ENCODE measurements at regions not wholly inside any gene's neighbourhood (a gene's known extent, or its start where the extent isn't known, plus 50 kb on each side); places are given as distances from the start of the nearest gene placed in this dataset.

DNA sequence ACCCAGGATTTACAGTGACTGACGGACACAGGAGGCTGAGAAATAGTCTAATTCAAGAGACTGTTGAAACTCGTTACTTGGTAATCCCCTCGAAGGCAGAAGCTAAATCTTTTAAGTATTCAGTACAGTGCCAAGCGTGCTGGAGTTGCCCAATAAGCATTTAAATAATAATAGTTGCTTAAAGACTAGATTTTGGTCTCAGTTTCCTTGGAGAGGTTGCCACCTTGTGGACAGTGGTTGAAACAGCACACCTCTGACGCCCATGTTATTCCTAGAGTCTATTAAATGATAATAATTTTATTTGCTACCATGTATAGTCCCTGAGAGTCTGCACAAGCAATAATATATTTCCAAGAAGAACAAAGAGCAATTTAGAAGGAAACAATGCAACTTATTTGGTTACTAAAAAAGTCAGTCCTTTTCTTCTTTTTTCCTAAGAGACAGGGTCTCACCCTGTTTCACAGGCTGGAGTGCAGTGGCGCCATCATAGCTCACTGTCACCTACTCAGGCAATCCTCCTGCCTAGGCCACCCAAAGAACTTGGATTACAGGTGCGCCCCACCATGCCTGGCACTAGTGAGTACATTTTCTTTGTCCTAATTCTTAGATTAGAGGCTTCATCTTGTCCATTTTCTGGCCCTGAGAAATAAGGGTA lies 138.0 kb upstream of the NUDT7 start:
- Histone ChIP-seq H3K9me3 (ENCODE audit: control insufficient read depth in 2 of 2, insufficient read depth in 1 of 2, low read length in 1 of 2) (no peaks in the 10 kb centered on the region), H3K4me3 (ENCODE audit: low read length in 2 of 2) (no peak overlapping the region), H3K36me3 (ENCODE audit: control insufficient read depth in 2 of 2, insufficient read depth in 2 of 2, low read length in 1 of 2) (no peaks in the 10 kb centered on the region), H3K4me1 (ENCODE audit: control insufficient read depth in 2 of 2, insufficient read depth in 2 of 2, low read length in 2 of 2) (no peaks in the 10 kb centered on the region), H3K27me3 (ENCODE audit: control insufficient read depth in 2 of 2, insufficient read depth in 1 of 2, low read length in 1 of 2) (no peaks in the 10 kb centered on the region), H3K27ac (ENCODE audit: low read depth in 1 of 2, low read length in 1 of 2) (no peak overlapping the region)
- whole genome bisulfite sequencing: 49% methylated on average over 7 of the region's 7 CpGs
- DNase-seq (ENCODE audit: low read depth in 6 of 9, low spot score in 9 of 9): peak in 8 of 9 donors; percentile 4 to 42 (median 16)

DNA sequence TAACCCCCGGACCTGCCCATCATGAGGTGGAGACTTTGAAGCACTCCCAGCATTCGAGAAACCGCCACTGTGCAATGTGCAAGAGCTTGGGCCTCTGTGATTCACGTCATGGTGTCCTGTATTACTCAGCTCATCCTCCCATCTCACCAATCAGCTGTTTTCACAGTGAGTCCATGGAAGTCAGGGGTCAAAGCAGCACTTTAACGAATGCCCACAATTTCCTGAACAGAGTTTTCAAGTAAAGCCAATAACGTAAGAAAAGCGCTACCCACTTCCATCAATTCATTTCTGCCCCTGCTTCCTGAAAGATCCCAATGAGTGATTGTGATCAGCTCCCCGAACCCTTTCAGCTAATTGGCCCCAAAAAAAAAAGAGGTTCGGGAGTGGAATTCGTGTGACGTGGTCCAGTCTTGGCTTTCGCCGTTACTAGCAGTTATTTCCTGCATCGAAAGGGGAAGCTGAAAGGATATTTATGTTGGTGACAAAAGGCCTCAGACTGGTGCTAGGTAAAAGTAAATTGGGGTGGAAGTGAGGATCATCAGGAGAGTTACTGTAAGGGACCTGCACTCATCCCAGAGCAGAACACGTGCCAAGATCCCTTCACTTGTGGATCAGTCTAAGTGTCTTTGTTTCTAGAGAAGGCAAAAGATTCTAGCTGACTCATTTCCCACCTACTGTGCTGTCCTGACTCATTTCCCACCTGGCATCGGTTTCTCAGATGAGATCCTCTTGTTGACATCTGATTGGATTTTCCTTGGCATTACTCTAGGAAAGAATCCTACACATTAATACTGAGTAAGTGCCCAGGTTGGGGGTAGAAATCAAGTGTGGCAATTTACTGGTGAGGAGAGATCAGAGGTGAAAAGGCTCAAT lies 136.7 kb upstream of the NUDT7 start:
- H3K4me1 ChIP-seq (ENCODE audit: control insufficient read depth in 2 of 2, insufficient read depth in 2 of 2, low read length in 2 of 2): no peaks in the 10 kb centered on the region
- DNase-seq (ENCODE audit: low read depth in 6 of 9, low spot score in 9 of 9): no peak
- H3K4me3 ChIP-seq (ENCODE audit: low read length in 2 of 2): no peak overlapping the region
- no peaks in the 10 kb centered on the region for H3K36me3 ChIP-seq (ENCODE audit: control insufficient read depth in 2 of 2, insufficient read depth in 2 of 2, low read length in 1 of 2)
- H3K27ac ChIP-seq (ENCODE audit: low read depth in 1 of 2, low read length in 1 of 2): no peak overlapping the region
- H3K27me3 ChIP-seq (ENCODE audit: control insufficient read depth in 2 of 2, insufficient read depth in 1 of 2, low read length in 1 of 2): no peaks in the 10 kb centered on the region
- WGBS: 36% methylated on average over 16 of the region's 16 CpGs
- no peaks in the 10 kb centered on the region for H3K9me3 ChIP-seq (ENCODE audit: control insufficient read depth in 2 of 2, insufficient read depth in 1 of 2, low read length in 1 of 2)

DNA sequence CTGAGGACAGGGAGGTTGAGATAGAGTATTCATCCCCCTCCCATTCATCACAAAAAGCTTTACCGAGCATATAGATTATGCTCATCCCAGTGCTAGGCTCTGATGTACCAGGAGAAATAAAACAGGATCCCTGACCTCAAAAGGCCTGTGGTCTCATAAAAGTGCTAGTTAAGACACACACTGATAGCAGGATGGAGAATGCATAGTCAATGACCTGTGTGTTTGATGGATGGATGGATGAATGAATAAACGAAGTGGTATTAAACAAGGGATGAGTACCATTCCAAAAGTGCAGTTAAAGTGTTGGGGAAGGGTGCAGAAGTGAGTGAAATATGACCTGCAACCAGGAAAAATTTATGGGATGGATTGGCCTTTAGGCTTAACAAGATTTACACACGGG lies 133.9 kb upstream of the NUDT7 start:
- 79% methylated on average over 3 of the region's 3 CpGs for WGBS
- H3K9me3 ChIP-seq (ENCODE audit: control insufficient read depth in 2 of 2, insufficient read depth in 1 of 2, low read length in 1 of 2): no peaks in the 10 kb centered on the region
- no peaks in the 10 kb centered on the region for H3K4me1 ChIP-seq (ENCODE audit: control insufficient read depth in 2 of 2, insufficient read depth in 2 of 2, low read length in 2 of 2)
- no peaks in the 10 kb centered on the region for H3K36me3 ChIP-seq (ENCODE audit: control insufficient read depth in 2 of 2, insufficient read depth in 2 of 2, low read length in 1 of 2)
- no peak overlapping the region for H3K4me3 ChIP-seq (ENCODE audit: low read length in 2 of 2)
- DNase-seq (ENCODE audit: low read depth in 6 of 9, low spot score in 9 of 9): no peak
- no peaks in the 10 kb centered on the region for H3K27me3 ChIP-seq (ENCODE audit: control insufficient read depth in 2 of 2, insufficient read depth in 1 of 2, low read length in 1 of 2)
- H3K27ac ChIP-seq (ENCODE audit: low read depth in 1 of 2, low read length in 1 of 2): no peak overlapping the region

DNA sequence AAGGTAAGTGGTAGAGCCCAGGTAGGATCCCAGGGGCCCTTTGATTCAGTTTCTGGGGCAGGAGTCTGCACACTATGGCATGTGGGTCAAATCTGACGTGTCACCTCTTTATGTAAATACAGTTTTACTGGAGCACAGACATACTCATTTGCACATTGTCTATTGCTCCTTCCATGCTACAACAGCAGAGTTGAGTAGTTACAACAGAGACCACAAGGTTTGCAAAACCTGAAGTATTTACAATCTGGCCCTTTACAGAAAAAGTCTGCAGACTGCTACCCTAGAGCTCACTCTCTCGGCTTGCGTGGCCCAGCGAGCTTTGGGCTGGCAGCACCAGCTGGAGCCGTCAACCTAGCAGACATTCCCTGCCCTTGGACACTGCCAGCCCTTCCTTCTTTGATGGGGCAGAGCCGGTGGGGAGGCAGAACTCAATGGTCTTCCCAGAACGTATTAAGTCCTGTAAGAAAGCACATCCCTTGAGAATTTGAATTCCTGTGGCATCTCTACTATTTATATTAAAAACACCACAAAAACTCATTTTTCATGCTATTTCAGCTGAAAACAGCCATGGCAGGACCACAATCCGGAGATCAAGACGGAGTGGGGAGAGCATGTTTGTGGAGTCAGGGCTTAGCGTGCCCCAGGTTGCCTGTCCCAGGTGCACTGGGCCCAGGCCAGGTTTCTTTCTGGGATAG lies 133.1 kb upstream of the NUDT7 start:
- Histone ChIP-seq H3K4me3 (ENCODE audit: low read length in 2 of 2) (no peak overlapping the region), H3K27me3 (ENCODE audit: control insufficient read depth in 2 of 2, insufficient read depth in 1 of 2, low read length in 1 of 2) (no peaks in the 10 kb centered on the region), H3K36me3 (ENCODE audit: control insufficient read depth in 2 of 2, insufficient read depth in 2 of 2, low read length in 1 of 2) (no peaks in the 10 kb centered on the region), H3K4me1 (ENCODE audit: control insufficient read depth in 2 of 2, insufficient read depth in 2 of 2, low read length in 2 of 2) (no peaks in the 10 kb centered on the region), H3K9me3 (ENCODE audit: control insufficient read depth in 2 of 2, insufficient read depth in 1 of 2, low read length in 1 of 2) (no peaks in the 10 kb centered on the region), H3K27ac (ENCODE audit: low read depth in 1 of 2, low read length in 1 of 2) (no peak overlapping the region)
- 94% methylated on average over 10 of the region's 10 CpGs for WGBS
- DNase-seq (ENCODE audit: low read depth in 6 of 9, low spot score in 9 of 9): no peak

DNA sequence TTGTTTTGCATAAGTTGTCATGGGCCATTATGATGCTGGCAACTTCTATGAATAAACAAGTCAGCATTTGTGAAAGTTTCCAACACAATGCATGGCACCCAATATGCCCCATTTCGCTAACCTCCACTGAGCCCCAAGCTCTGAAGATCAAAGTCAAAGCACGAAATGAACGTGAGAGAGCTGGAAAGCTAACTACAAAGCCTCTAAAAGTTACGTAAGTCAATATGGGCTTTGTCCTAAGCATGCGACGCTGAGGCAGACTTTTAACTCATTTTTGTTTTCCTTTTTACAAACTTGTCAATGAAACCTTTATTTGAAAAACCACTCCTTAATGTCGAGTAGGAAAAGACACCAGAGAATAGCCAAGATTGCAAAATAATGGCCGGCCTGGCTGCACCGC lies 131.6 kb upstream of the NUDT7 start:
- H3K27ac ChIP-seq (ENCODE audit: low read depth in 1 of 2, low read length in 1 of 2): no peak overlapping the region
- WGBS: 95% methylated on average over 9 of the region's 9 CpGs
- DNase-seq (ENCODE audit: low read depth in 6 of 9, low spot score in 9 of 9): no peak
- no peaks in the 10 kb centered on the region for H3K4me1 ChIP-seq (ENCODE audit: control insufficient read depth in 2 of 2, insufficient read depth in 2 of 2, low read length in 2 of 2)
- no peaks in the 10 kb centered on the region for H3K27me3 ChIP-seq (ENCODE audit: control insufficient read depth in 2 of 2, insufficient read depth in 1 of 2, low read length in 1 of 2)
- no peak overlapping the region for H3K4me3 ChIP-seq (ENCODE audit: low read length in 2 of 2)
- no peaks in the 10 kb centered on the region for H3K9me3 ChIP-seq (ENCODE audit: control insufficient read depth in 2 of 2, insufficient read depth in 1 of 2, low read length in 1 of 2)
- H3K36me3 ChIP-seq (ENCODE audit: control insufficient read depth in 2 of 2, insufficient read depth in 2 of 2, low read length in 1 of 2): no peaks in the 10 kb centered on the region

DNA sequence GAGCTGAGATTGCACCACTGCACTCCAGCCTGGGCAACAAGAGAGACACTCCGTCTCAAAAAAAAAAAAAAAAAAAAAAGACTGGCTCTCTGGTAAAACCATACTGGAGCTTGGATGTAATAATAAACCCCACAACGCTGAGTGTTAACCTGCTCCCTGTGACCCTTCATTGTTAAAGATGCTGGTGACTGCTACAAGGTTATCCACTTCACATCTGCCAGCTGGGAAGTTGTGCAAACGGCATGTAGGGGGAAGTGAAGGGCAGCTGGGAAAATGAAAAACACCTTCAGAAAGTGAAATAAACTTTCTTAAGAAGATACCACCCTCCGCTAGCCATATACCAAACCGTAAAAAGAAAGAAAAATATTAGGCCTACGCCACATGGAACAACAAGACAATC lies 131.0 kb upstream of the NUDT7 start:
- Histone ChIP-seq H3K36me3 (ENCODE audit: control insufficient read depth in 2 of 2, insufficient read depth in 2 of 2, low read length in 1 of 2) (no peaks in the 10 kb centered on the region), H3K27me3 (ENCODE audit: control insufficient read depth in 2 of 2, insufficient read depth in 1 of 2, low read length in 1 of 2) (no peaks in the 10 kb centered on the region), H3K4me3 (ENCODE audit: low read length in 2 of 2) (no peak overlapping the region), H3K4me1 (ENCODE audit: control insufficient read depth in 2 of 2, insufficient read depth in 2 of 2, low read length in 2 of 2) (no peaks in the 10 kb centered on the region), H3K27ac (ENCODE audit: low read depth in 1 of 2, low read length in 1 of 2) (no peak overlapping the region), H3K9me3 (ENCODE audit: control insufficient read depth in 2 of 2, insufficient read depth in 1 of 2, low read length in 1 of 2) (no peaks in the 10 kb centered on the region)
- no peak for DNase-seq (ENCODE audit: low read depth in 6 of 9, low spot score in 9 of 9)
- 86% methylated on average over 6 of the region's 6 CpGs for WGBS

DNA sequence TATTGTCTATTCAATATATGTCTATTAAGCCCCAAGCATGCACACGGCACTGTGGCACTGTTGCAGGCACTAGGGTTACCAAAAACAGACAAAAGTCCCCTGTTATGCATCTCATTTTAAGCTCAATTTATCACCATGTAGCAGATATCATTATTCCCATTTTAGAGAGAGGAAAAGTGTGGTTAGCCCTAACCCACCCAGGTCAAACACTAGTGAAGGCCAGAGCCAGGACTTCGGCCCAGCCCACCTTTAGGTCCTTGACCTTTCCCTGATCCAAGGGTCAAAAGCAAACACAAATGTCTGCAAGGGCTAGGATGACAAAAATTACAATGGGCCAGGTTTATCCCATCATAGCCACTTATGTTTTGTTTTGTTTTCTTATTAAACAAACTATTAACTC lies 130.3 kb upstream of the NUDT7 start:
- H3K27ac ChIP-seq (ENCODE audit: low read depth in 1 of 2, low read length in 1 of 2): no peak overlapping the region
- no peak for DNase-seq (ENCODE audit: low read depth in 6 of 9, low spot score in 9 of 9)
- H3K36me3 ChIP-seq (ENCODE audit: control insufficient read depth in 2 of 2, insufficient read depth in 2 of 2, low read length in 1 of 2): no peaks in the 10 kb centered on the region
- 94% methylated on average over 2 of the region's 2 CpGs for WGBS
- H3K4me3 ChIP-seq (ENCODE audit: low read length in 2 of 2): no peak overlapping the region
- H3K27me3 ChIP-seq (ENCODE audit: control insufficient read depth in 2 of 2, insufficient read depth in 1 of 2, low read length in 1 of 2): no peaks in the 10 kb centered on the region
- H3K4me1 ChIP-seq (ENCODE audit: control insufficient read depth in 2 of 2, insufficient read depth in 2 of 2, low read length in 2 of 2): no peaks in the 10 kb centered on the region
- H3K9me3 ChIP-seq (ENCODE audit: control insufficient read depth in 2 of 2, insufficient read depth in 1 of 2, low read length in 1 of 2): no peaks in the 10 kb centered on the region

DNA sequence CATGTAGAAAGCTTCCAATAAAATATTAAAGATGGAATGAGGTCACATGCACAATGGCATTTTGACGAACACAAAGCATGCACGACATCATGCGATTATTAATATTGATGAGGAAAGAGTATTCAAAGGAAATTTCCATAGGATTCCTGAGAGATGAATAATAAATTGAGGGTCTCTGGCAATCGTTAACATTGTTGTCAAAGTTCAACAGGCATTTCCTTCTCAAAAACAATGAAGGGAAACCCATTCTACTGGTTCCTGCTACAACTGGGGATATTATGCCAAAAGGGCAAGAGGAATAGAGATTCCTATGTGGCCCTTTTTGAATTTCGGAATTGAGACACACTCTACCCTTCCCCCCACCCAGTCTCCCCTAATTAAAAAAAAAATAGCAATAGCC lies 128.3 kb upstream of the NUDT7 start:
- Histone ChIP-seq H3K9me3 (ENCODE audit: control insufficient read depth in 2 of 2, insufficient read depth in 1 of 2, low read length in 1 of 2) (no peaks in the 10 kb centered on the region), H3K4me1 (ENCODE audit: control insufficient read depth in 2 of 2, insufficient read depth in 2 of 2, low read length in 2 of 2) (no peaks in the 10 kb centered on the region), H3K27ac (ENCODE audit: low read depth in 1 of 2, low read length in 1 of 2) (no peak overlapping the region), H3K4me3 (ENCODE audit: low read length in 2 of 2) (no peak overlapping the region), H3K36me3 (ENCODE audit: control insufficient read depth in 2 of 2, insufficient read depth in 2 of 2, low read length in 1 of 2) (no peaks in the 10 kb centered on the region), H3K27me3 (ENCODE audit: control insufficient read depth in 2 of 2, insufficient read depth in 1 of 2, low read length in 1 of 2) (no peaks in the 10 kb centered on the region)
- no peak for DNase-seq (ENCODE audit: low read depth in 6 of 9, low spot score in 9 of 9)
- 69% methylated on average over 5 of the region's 5 CpGs for WGBS

Data from thymus (tissue), 11 donors.